NK-92 treated with Interleukin-12 subunit alpha and Interleukin-12 subunit beta, amount 100 ng/mL, for 24 hours (cell line): ENCODE measurements at regions not wholly inside any gene's neighbourhood (a gene's known extent, or its start where the extent isn't known, plus 50 kb on each side); places are given as distances from the start of the nearest gene placed in this dataset.
"Not testable (repeated sequence)": the region's sequence is repeated elsewhere in the genome, so short reads cannot be mapped to it uniquely, and the experiment has no call there.

ENCODE experiments used
- DNase-seq: peaks from one replicate; lab custom pipeline; 2025; lab: John Stamatoyannopoulos, UW

- no peak for DNase-seq
Observed at GRCh38 chr15:62862717-62863116, 179.8 kb upstream of the TPM1 start.

GRCh38 chr15:62866366-62866765 is 176.2 kb upstream of the TPM1 start:
- no peak for DNase-seq

GRCh38 chr15:62867844-62868243 is 174.7 kb upstream of the TPM1 start:
- DNase-seq: no peak

GRCh38 chr15:62868507-62868906 is 174.0 kb upstream of the TPM1 start:
- no peak for DNase-seq

- no peak for DNase-seq
Observed at GRCh38 chr15:62869116-62869515, 173.4 kb upstream of the TPM1 start.

- DNase-seq: no peak
Observed at GRCh38 chr15:62870216-62870615, 172.3 kb upstream of the TPM1 start.

- DNase-seq: not testable (repeated sequence)
Observed at GRCh38 chr15:62870701-62871100, 171.8 kb upstream of the TPM1 start.

- DNase-seq: no peak
Observed at GRCh38 chr15:62873203-62873602, 169.3 kb upstream of the TPM1 start.

- DNase-seq: no peak
Observed at GRCh38 chr15:62874064-62874463, 168.5 kb upstream of the TPM1 start.

GRCh38 chr15:62874959-62875625 is 167.5 kb upstream of the TPM1 start:
- no peak for DNase-seq

GRCh38 chr15:62875626-62876021 is 166.9 kb upstream of the TPM1 start:
- no peak for DNase-seq

GRCh38 chr15:62877276-62877857 is 165.2 kb upstream of the TPM1 start:
- DNase-seq: no peak

- DNase-seq: no peak
Observed at GRCh38 chr15:62878070-62878469, 164.5 kb upstream of the TPM1 start.

GRCh38 chr15:62879770-62880169 is 162.8 kb upstream of the TPM1 start:
- DNase-seq: no peak

GRCh38 chr15:62880278-62880677 is 162.3 kb upstream of the TPM1 start:
- DNase-seq: no peak

- DNase-seq: no peak
Observed at GRCh38 chr15:62881056-62881455, 161.5 kb upstream of the TPM1 start.

- no peak for DNase-seq
Observed at GRCh38 chr15:62883938-62884479, 158.5 kb upstream of the TPM1 start.

- no peak for DNase-seq
Observed at GRCh38 chr15:62886431-62887071, 156.0 kb upstream of the TPM1 start.

GRCh38 chr15:62887113-62887570 is 155.4 kb upstream of the TPM1 start:
- no peak for DNase-seq

- DNase-seq: no peak
Observed at GRCh38 chr15:62888623-62889022, 153.9 kb upstream of the TPM1 start.

GRCh38 chr15:62889141-62889661 is 153.3 kb upstream of the TPM1 start:
- no peak for DNase-seq

- no peak for DNase-seq
Observed at GRCh38 chr15:62889734-62890505, 152.6 kb upstream of the TPM1 start.
